HCT116 (cell line): ENCODE measurements at regions not wholly inside any gene's neighbourhood (a gene's known extent, or its start where the extent isn't known, plus 50 kb on each side); places are given as distances from the start of the nearest gene placed in this dataset.

Experiments
- ATAC-seq: fragments of 200-7000 bp; cut with Tn5 transposase; 2 replicates; pipeline ENCODE4 v1.9.1; 2020; ENCODE audit warnings: mild to moderate bottlenecking, moderate library complexity
- BruUV-seq: library from RNA; stranded (reverse); fragments of 400-500 nt; replicated peaks from 2 replicates; lab custom pipeline; 2021; lab: Mats Ljungman, UMichigan
- CTCF ChIA-PET: fragments of 300-600 bp; sonication (Branson Sonifier 250); formaldehyde crosslinking; loops from one replicate; lab custom pipeline; 2021; ENCODE audit warnings: antibody characterized with exemption; lab: Charles Lee
- POLR2A ChIA-PET: fragments of 300-600, 350-600 bp; sonication (Branson Sonifier 250); formaldehyde crosslinking; loops from one replicate; lab custom pipeline; 2021; ENCODE audit warnings: antibody characterized with exemption; lab: Charles Lee
- RAD21 ChIA-PET, 2 experiments: fragments of 300-600 bp; sonication (Branson Sonifier 250); formaldehyde crosslinking; loops; one replicate each; lab custom pipeline; 2023; ENCODE audit warnings: low total read pairs in 2 of 2; ENCODE audit not compliant: uncharacterized antibody in 2 of 2, unreplicated experiment in 2 of 2, low non-redundant PET in 1 of 2; lab: Charles Lee
- DNase-seq: peaks from one replicate; pipeline ENCODE4 v3.0.0-alpha.2; 2010; ENCODE audit warnings: low read depth, low spot score
- H2AFZ ChIP-seq: fragments of 200-600 bp; shearing (Covaris generic), sonication (generic); 2 replicates; pipeline ENCODE4 v1.6.1; 2017; ENCODE audit warnings: low read depth, mixed run types, mixed read lengths, antibody characterized with exemption, low read length; ENCODE audit not compliant: poor library complexity, severe bottlenecking
- H3K27ac ChIP-seq: 2 replicates; pipeline ENCODE4 v1.5.1; 2012; ENCODE audit warnings: low read depth, low read length
- H3K27me3 ChIP-seq: fragments of 200-600 bp; sonication (generic); 2 replicates; pipeline ENCODE4 v1.6.1; 2016; ENCODE audit warnings: mixed run types, low read length, mixed read lengths; ENCODE audit not compliant: insufficient read depth
- H3K36me3 ChIP-seq, 2 experiments: fragments of 200-500 bp in 1 of 2; fragments of 200-600 bp in 1 of 2; sonication (Bioruptor generic) in 1 of 2; sonication (generic) in 1 of 2; 2 replicates each; pipeline versions ENCODE4 v1.5.1 to v1.6.1; 2014 to 2016; ENCODE audit warnings: low read length in 2 of 2, inconsistent platforms in 1 of 2, mixed read lengths in 1 of 2, mixed run types in 1 of 2; ENCODE audit not compliant: insufficient read depth in 2 of 2, control insufficient read depth in 1 of 2
- H3K4me1 ChIP-seq, 2 experiments: fragments of 200-600 bp in 1 of 2; sonication (generic) in 1 of 2; 2 replicates each; pipeline versions ENCODE4 v1.5.1 to v1.6.1; 2012 to 2017; ENCODE audit warnings: low read length in 2 of 2, inconsistent platforms in 1 of 2, mild to moderate bottlenecking in 1 of 2, mixed read lengths in 1 of 2, mixed run types in 1 of 2, moderate library complexity in 1 of 2; ENCODE audit not compliant: insufficient read depth in 2 of 2, control insufficient read depth in 1 of 2
- H3K4me2 ChIP-seq: fragments of 200-600 bp; sonication (generic); 2 replicates; pipeline ENCODE4 v1.6.1; 2017; ENCODE audit warnings: mixed run types, low read length, mixed read lengths
- H3K4me3 ChIP-seq, 2 experiments: fragments of 200-600 bp in 1 of 2; sonication (generic) in 1 of 2; replicated peaks in 1 of 2; 2 replicates each; pipeline ENCODE4 v1.5.1; 2011 to 2016; ENCODE audit warnings: low read length in 2 of 2, control low read depth in 1 of 2, low read depth in 1 of 2, mild to moderate bottlenecking in 1 of 2, mixed read lengths in 1 of 2, mixed run types in 1 of 2
- H3K79me2 ChIP-seq: fragments of 200-600 bp; sonication (generic); 2 replicates; pipeline ENCODE4 v1.6.1; 2017; ENCODE audit warnings: mild to moderate bottlenecking, mixed run types, low read length, moderate library complexity, mixed read lengths; ENCODE audit not compliant: insufficient read depth
- H3K9ac ChIP-seq: fragments of 200-600 bp; sonication (generic); 2 replicates; pipeline ENCODE4 v1.6.1; 2016; ENCODE audit warnings: low read length, mixed read lengths
- H3K9me2 ChIP-seq: fragments of 200-600 bp; sonication (generic), shearing (Covaris generic); 2 replicates; pipeline ENCODE4 v1.6.1; 2017; ENCODE audit warnings: mixed run types, mild to moderate bottlenecking, moderate library complexity; ENCODE audit not compliant: insufficient read depth
- H3K9me3 ChIP-seq, 2 experiments: fragments of 200-500 bp in 1 of 2; fragments of 200-600 bp in 1 of 2; sonication (Bioruptor generic) in 1 of 2; sonication (generic) in 1 of 2; 2 replicates each; pipeline ENCODE4 v1.6.1; 2014 to 2017; ENCODE audit warnings: low read length in 2 of 2, mixed read lengths in 2 of 2, inconsistent platforms in 1 of 2, low read depth in 1 of 2, mild to moderate bottlenecking in 1 of 2, mixed run types in 1 of 2, moderate library complexity in 1 of 2; ENCODE audit not compliant: control insufficient read depth in 1 of 2, insufficient read depth in 1 of 2
- H4K20me1 ChIP-seq: fragments of 200-600 bp; sonication (generic), shearing (Covaris generic); 2 replicates; pipeline ENCODE4 v1.6.1; 2017; ENCODE audit warnings: mixed run types, mild to moderate bottlenecking, moderate library complexity; ENCODE audit not compliant: insufficient read depth
- ATF3 ChIP-seq: IDR thresholded peaks from 2 replicates; pipeline ENCODE4 v1.6.1; 2012
- CEBPB ChIP-seq: IDR thresholded peaks from 2 replicates; pipeline ENCODE4 v1.6.1; 2012; ENCODE audit warnings: low read depth
- EGR1 ChIP-seq: IDR thresholded peaks from 2 replicates; pipeline ENCODE4 v1.6.1; 2012; ENCODE audit warnings: low read depth
- EZH2 ChIP-seq: fragments of 200-600 bp; sonication (generic); IDR thresholded peaks from 2 replicates; pipeline ENCODE4 v1.6.1; 2017; ENCODE audit warnings: antibody characterized with exemption, mixed run types
- JUND ChIP-seq: IDR thresholded peaks from 2 replicates; pipeline ENCODE4 v1.6.1; 2012
- RAD21 ChIP-seq: IDR thresholded peaks from 2 replicates; pipeline ENCODE4 v1.6.1; 2012; ENCODE audit warnings: low read depth, mild to moderate bottlenecking
- REST ChIP-seq: IDR thresholded peaks from 2 replicates; pipeline ENCODE4 v1.6.1; 2012; ENCODE audit warnings: low read depth
- ZFX ChIP-seq: fragments of 450-650 bp; IDR thresholded peaks from 2 replicates; pipeline ENCODE4 v1.6.1; 2017
- intact Hi-C: fragments of 100-400 bp; cut with micrococcal nuclease; formaldehyde crosslinking; loops from 2 replicates; pipeline ENCODE4 v1.10.0; 2022

GRCh38 chr11:82458147-82458546 is 275.5 kb downstream of the FAM181B start:
- ChIA-PET POLR2A (no interaction called here), CTCF (no interaction called here), RAD21 (no interaction called here)
- Histone ChIP-seq H3K27me3 (no peaks in the 10 kb centered on the region), H3K9ac (no peak overlapping the region), H2AFZ (no peak overlapping the region), H3K4me3 (no peak overlapping the region), H3K9me2 (no peaks in the 10 kb centered on the region), H4K20me1 (no peaks in the 10 kb centered on the region), H3K79me2 (no peaks in the 10 kb centered on the region), H3K36me3 (no peaks in the 10 kb centered on the region), H3K4me2 (no peak overlapping the region)
- no TSS peak for BruUV-seq
- no peak for DNase-seq
- ATAC-seq = no peak
- intact Hi-C loops = no loop called here
- TF ChIP-seq REST = no peak
- no peak for TF ChIP-seq ATF3
- no peak for TF ChIP-seq EGR1
- no peak for TF ChIP-seq ZFX
- no peak for TF ChIP-seq RAD21
- TF ChIP-seq EZH2 = no peak
- no peak for TF ChIP-seq CEBPB
- TF ChIP-seq JUND = no peak
- TF ChIP-seq, all 23 proteins: peak for 0
- H3K4me1 ChIP-seq = no peaks in the 10 kb centered on the region
- H3K9me3 ChIP-seq = 0 out of 4 replicates have a peak, but pooled peaks cover 0 to 3% of the 10 kb centered on the region in 2 experiments
- no peak overlapping the region for H3K27ac ChIP-seq
